ENCODE measurements at regions not wholly inside any gene's neighbourhood (a gene's known extent, or its start where the extent isn't known, plus 50 kb on each side); places are given as distances from the start of the nearest gene placed in this dataset.

DNA sequence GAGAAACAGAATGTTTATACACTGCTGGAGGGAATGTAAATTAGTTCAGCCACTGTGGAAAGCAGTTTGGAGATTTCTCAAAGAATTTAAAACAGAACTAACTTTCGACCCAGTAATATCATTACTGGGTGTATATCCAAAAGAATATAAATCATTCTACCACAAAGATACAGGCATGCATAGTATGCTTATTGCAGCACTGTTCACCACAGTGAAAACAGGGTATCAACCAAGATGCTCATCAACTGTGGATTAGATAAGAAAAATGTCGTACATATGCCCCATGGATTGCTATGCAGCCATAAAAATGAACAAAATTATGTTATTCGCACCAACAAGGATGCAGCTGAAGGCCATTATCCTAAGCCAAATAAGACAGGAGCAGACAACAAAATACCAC is 343.1 kb upstream of the KCND2 start:
- H3K27me3 ChIP-seq (replicated peaks; ENCODE audit: control insufficient read depth, insufficient read depth, low read length) = no peaks in the 10 kb centered on the region
- Mint-ChIP-seq H3K27me3 (ENCODE audit: insufficient read depth, unreplicated experiment) (no peaks in the 10 kb centered on the region), H3K4me3 (ENCODE audit: unreplicated experiment) (no peak overlapping the region), H3K4me1 (ENCODE audit: low read depth, unreplicated experiment) (no peaks in the 10 kb centered on the region), H3K27ac (ENCODE audit: unreplicated experiment) (no peak overlapping the region), H3K36me3 (ENCODE audit: insufficient read depth, unreplicated experiment) (no peaks in the 10 kb centered on the region), H3K9me3 (ENCODE audit: unreplicated experiment) (no peaks in the 10 kb centered on the region)
- ChIA-PET POLR2A (no interaction called here), CTCF (no interaction called here)
- H3K4me3 ChIP-seq (ENCODE audit: low read depth, low read length) = no peak overlapping the region
- intact Hi-C loops (cut with micrococcal nuclease; ENCODE audit: unreplicated experiment) = no loop called here
- no peak for DNase-seq
- TF ChIP-seq, protein P1, sequence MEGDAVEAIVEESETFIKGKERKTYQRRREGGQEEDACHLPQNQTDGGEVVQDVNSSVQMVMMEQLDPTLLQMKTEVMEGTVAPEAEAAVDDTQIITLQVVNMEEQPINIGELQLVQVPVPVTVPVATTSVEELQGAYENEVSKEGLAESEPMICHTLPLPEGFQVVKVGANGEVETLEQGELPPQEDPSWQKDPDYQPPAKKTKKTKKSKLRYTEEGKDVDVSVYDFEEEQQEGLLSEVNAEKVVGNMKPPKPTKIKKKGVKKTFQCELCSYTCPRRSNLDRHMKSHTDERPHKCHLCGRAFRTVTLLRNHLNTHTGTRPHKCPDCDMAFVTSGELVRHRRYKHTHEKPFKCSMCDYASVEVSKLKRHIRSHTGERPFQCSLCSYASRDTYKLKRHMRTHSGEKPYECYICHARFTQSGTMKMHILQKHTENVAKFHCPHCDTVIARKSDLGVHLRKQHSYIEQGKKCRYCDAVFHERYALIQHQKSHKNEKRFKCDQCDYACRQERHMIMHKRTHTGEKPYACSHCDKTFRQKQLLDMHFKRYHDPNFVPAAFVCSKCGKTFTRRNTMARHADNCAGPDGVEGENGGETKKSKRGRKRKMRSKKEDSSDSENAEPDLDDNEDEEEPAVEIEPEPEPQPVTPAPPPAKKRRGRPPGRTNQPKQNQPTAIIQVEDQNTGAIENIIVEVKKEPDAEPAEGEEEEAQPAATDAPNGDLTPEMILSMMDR (IDR thresholded peaks at IDR 0.05; ENCODE audit: insufficient read depth in 1 of 2, low read depth in 1 of 2, low read length in 1 of 2, severe bottlenecking in 1 of 2, unreplicated experiment in 1 of 2) = no peak
- no peaks in the 10 kb centered on the region for H3K36me3 ChIP-seq (ENCODE audit: control insufficient read depth, insufficient read depth, low read length)
- BruUV-seq (replicated peaks) = no TSS peak
- H3K4me1 ChIP-seq = no peaks in the 10 kb centered on the region
- H3K9me3 ChIP-seq = no peaks in the 10 kb centered on the region

GRCh38 chr7:119931230-119931824 is 341.6 kb upstream of the KCND2 start:
- TF ChIP-seq, protein P1 (IDR thresholded peaks at IDR 0.05; ENCODE audit: insufficient read depth in 1 of 2, low read depth in 1 of 2, low read length in 1 of 2, severe bottlenecking in 1 of 2, unreplicated experiment in 1 of 2) = no peak
- no peaks in the 10 kb centered on the region for H3K36me3 ChIP-seq (ENCODE audit: control insufficient read depth, insufficient read depth, low read length)
- Mint-ChIP-seq H3K36me3 (ENCODE audit: insufficient read depth, unreplicated experiment) (no peaks in the 10 kb centered on the region), H3K27me3 (ENCODE audit: insufficient read depth, unreplicated experiment) (no peaks in the 10 kb centered on the region), H3K4me1 (ENCODE audit: low read depth, unreplicated experiment) (no peaks in the 10 kb centered on the region), H3K4me3 (ENCODE audit: unreplicated experiment) (no peak overlapping the region), H3K27ac (ENCODE audit: unreplicated experiment) (no peak overlapping the region), H3K9me3 (ENCODE audit: unreplicated experiment) (no peaks in the 10 kb centered on the region)
- no peak for DNase-seq
- intact Hi-C loops (cut with micrococcal nuclease; ENCODE audit: unreplicated experiment) = no loop called here
- no peaks in the 10 kb centered on the region for H3K4me1 ChIP-seq
- BruUV-seq (replicated peaks) = no TSS peak
- ChIA-PET CTCF (no interaction called here), POLR2A (no interaction called here)
- no peak overlapping the region for H3K4me3 ChIP-seq (ENCODE audit: low read depth, low read length)
- H3K9me3 ChIP-seq = no peaks in the 10 kb centered on the region
- H3K27me3 ChIP-seq (replicated peaks; ENCODE audit: control insufficient read depth, insufficient read depth, low read length) = no peaks in the 10 kb centered on the region

GRCh38 chr7:119935418-119936025 is 337.5 kb upstream of the KCND2 start:
- no peaks in the 10 kb centered on the region for H3K36me3 Mint-ChIP-seq (ENCODE audit: insufficient read depth, unreplicated experiment)
- H3K9me3 Mint-ChIP-seq (ENCODE audit: unreplicated experiment) = no peaks in the 10 kb centered on the region
- no peak overlapping the region for H3K4me3 Mint-ChIP-seq (ENCODE audit: unreplicated experiment)
- H3K27ac Mint-ChIP-seq (ENCODE audit: unreplicated experiment) = no peak overlapping the region
- no peaks in the 10 kb centered on the region for H3K4me1 ChIP-seq
- BruUV-seq (replicated peaks) = no TSS peak
- no peaks in the 10 kb centered on the region for H3K27me3 Mint-ChIP-seq (ENCODE audit: insufficient read depth, unreplicated experiment)
- CTCF ChIA-PET = no interaction called here
- H3K4me3 ChIP-seq (ENCODE audit: low read depth, low read length) = no peak overlapping the region
- POLR2A ChIA-PET = no interaction called here
- TF ChIP-seq, protein P1 (IDR thresholded peaks at IDR 0.05; ENCODE audit: insufficient read depth in 1 of 2, low read depth in 1 of 2, low read length in 1 of 2, severe bottlenecking in 1 of 2, unreplicated experiment in 1 of 2) = peak; percentile 29 to 44
- DNase-seq = peak in 1 of 2 experiments; percentile 5
- no peaks in the 10 kb centered on the region for H3K27me3 ChIP-seq (replicated peaks; ENCODE audit: control insufficient read depth, insufficient read depth, low read length)
- H3K9me3 ChIP-seq = no peaks in the 10 kb centered on the region
- no peaks in the 10 kb centered on the region for H3K4me1 Mint-ChIP-seq (ENCODE audit: low read depth, unreplicated experiment)
- intact Hi-C loops (cut with micrococcal nuclease; ENCODE audit: unreplicated experiment) = loop anchor here (1.0 kb wide), 3 partner anchors 155 to 620 kb away; no protein-coding TSS in a partner anchor
- H3K36me3 ChIP-seq (ENCODE audit: control insufficient read depth, insufficient read depth, low read length) = no peaks in the 10 kb centered on the region

Measured in Caco-2 (cell line).